Ovary (tissue), 7 donors: ENCODE measurements at regions not wholly inside any gene's neighbourhood (a gene's known extent, or its start where the extent isn't known, plus 50 kb on each side); places are given as distances from the start of the nearest gene placed in this dataset.
"Not testable (repeated sequence)": the region's sequence is repeated elsewhere in the genome, so short reads cannot be mapped to it uniquely, and the experiment has no call there.

ENCODE experiments used
- DNase-seq, 5 donors: peaks; one replicate each; pipeline ENCODE4 v3.0.0-alpha.2; 2019 to 2020
- H3K27ac ChIP-seq, 2 donors: fragments of 200-600 bp; one replicate each; pipeline versions ENCODE4 v1.5.1 to v1.8.0; 2019 to 2022
- H3K27me3 ChIP-seq: fragments of 200-600 bp; one replicate; pipeline ENCODE4 v1.8.0; 2022
- H3K36me3 ChIP-seq: fragments of 200-600 bp; sonication (generic); one replicate; pipeline ENCODE4 v1.5.1; 2019
- H3K4me1 ChIP-seq: one replicate; pipeline ENCODE4 v1.8.1; 2013; ENCODE audit warnings: mild to moderate bottlenecking, moderate library complexity; ENCODE audit not compliant: insufficient read depth
- H3K4me3 ChIP-seq: fragments of 200-600 bp; sonication (generic); one replicate; pipeline ENCODE4 v1.5.1; 2017
- H3K9me3 ChIP-seq, 2 donors: fragments of 200-600 bp in 1 of 2; sonication (generic) in 1 of 2; one replicate each; pipeline versions ENCODE4 v1.5.1 to v1.8.1; 2013 to 2019; ENCODE audit warnings: mild to moderate bottlenecking in 1 of 2, moderate library complexity in 1 of 2
- CTCF ChIP-seq, 3 donors: fragments of 450-650 bp in 2 of 3; fragments of 200-600 bp in 1 of 3; IDR thresholded peaks; one replicate each; pipeline versions ENCODE4 v1.5.1 to v1.8.0; 2016 to 2022; ENCODE audit warnings: antibody characterized with exemption in 3 of 3, mild to moderate bottlenecking in 1 of 3
- EP300 ChIP-seq: sonication (generic); formaldehyde crosslinking; IDR thresholded peaks from one replicate; pipeline ENCODE4 v1.6.1; 2017; ENCODE audit warnings: antibody characterized with exemption
- POLR2A ChIP-seq: fragments of 450-650 bp; IDR thresholded peaks from one replicate; pipeline ENCODE4 v1.6.1; 2017; ENCODE audit warnings: antibody characterized with exemption, mild to moderate bottlenecking, moderate library complexity
- WGBS, 3 donors: extraction: QIAGEN DNeasy Blood & Tissue Kit in 1 of 3; methylation state at CpG; one replicate each; pipeline versions ENCODE4 v1.1.5 to v1.1.7; 2013 to 2017; 5-methylcytosine and 5-hydroxymethylcytosine counted together
- intact Hi-C, 4 donors: fragments of 100-400 bp; cut with DNase I; formaldehyde crosslinking; loops; one replicate each; pipeline versions ENCODE4 v1.11.0 to v1.15.1; 2022 to 2023
- donor health status: DM: no; HTN: no; CAD: no; lungs with moderate emphysema.
- donor health status: DM: no; HTN: no; CAD: no.
- donor health status: Bipolar disorder and iron deficiency.
- donor health status: DM: no; HTN: no; CAD: no.
- donor health status: DM: yes; HTN: yes; CAD: no.

- Histone ChIP-seq H3K9me3 (no peaks in the 10 kb centered on the region), H3K27ac (no peak overlapping the region), H3K4me1 (no peaks in the 10 kb centered on the region), H3K4me3 (no peak overlapping the region), H3K27me3 (no peaks in the 10 kb centered on the region), H3K36me3 (no peaks in the 10 kb centered on the region)
- intact Hi-C loops = no loop called here
- no peak for DNase-seq
- WGBS, 3 donors = 33 to 39% (median 34%) methylated on average over 3 of the region's 3 CpGs
- TF ChIP-seq EP300 (no peak), CTCF (IDR thresholded peaks at IDR 0.05) (no peak), POLR2A (no peak)
Measured at GRCh38 chr15:87547470-87548181, 708.9 kb downstream of the NTRK3 start.

GRCh38 chr15:87538327-87538834 lies 718.2 kb downstream of the NTRK3 start:
- intact Hi-C loops = no loop called here
- WGBS, 3 donors = 47 to 65% (median 56%) methylated on average over 3 of the region's 3 CpGs

GRCh38 chr15:87537295-87537694 lies 719.2 kb downstream of the NTRK3 start:
- Histone ChIP-seq H3K27me3 (no peaks in the 10 kb centered on the region), H3K4me3 (no peak overlapping the region), H3K9me3 (no peaks in the 10 kb centered on the region), H3K27ac (no peak overlapping the region), H3K4me1 (no peaks in the 10 kb centered on the region), H3K36me3 (no peaks in the 10 kb centered on the region)
- DNase-seq = no peak
- intact Hi-C loops = no loop called here
- 66 to 90% (median 71%) methylated on average over 1 of the region's 1 CpG for WGBS, 3 donors
- TF ChIP-seq POLR2A (no peak), EP300 (no peak), CTCF (IDR thresholded peaks at IDR 0.05) (no peak)

More at GRCh38 chr15:87538327-87538834, 718.2 kb downstream of the NTRK3 start:
- no peaks in the 10 kb centered on the region for H3K36me3 ChIP-seq
- H3K4me1 ChIP-seq = no peaks in the 10 kb centered on the region
- no peak overlapping the region for H3K27ac ChIP-seq
- TF ChIP-seq POLR2A = no peak
- no peak for TF ChIP-seq CTCF (IDR thresholded peaks at IDR 0.05)
- no peak for TF ChIP-seq EP300
- no peaks in the 10 kb centered on the region for H3K9me3 ChIP-seq
- no peak for DNase-seq
- no peaks in the 10 kb centered on the region for H3K27me3 ChIP-seq
- no peak overlapping the region for H3K4me3 ChIP-seq

GRCh38 chr15:87533637-87534036 lies 722.9 kb downstream of the NTRK3 start:
- H3K36me3 ChIP-seq, H3K4me3 ChIP-seq, DNase-seq, H3K4me1 ChIP-seq, H3K27me3 ChIP-seq, H3K9me3 ChIP-seq, H3K27ac ChIP-seq, intact Hi-C loops: not testable (repeated sequence)
- 47 to 65% (median 61%) methylated on average over 1 of the region's 1 CpG for WGBS, 3 donors

GRCh38 chr15:87528873-87529272 lies 727.7 kb downstream of the NTRK3 start:
- intact Hi-C loops = no loop called here
- DNase-seq = no peak
- TF ChIP-seq CTCF (IDR thresholded peaks at IDR 0.05) = no peak
- no peak for TF ChIP-seq EP300
- TF ChIP-seq POLR2A = no peak

More at GRCh38 chr15:87528873-87529272, 727.7 kb downstream of the NTRK3 start:
- Histone ChIP-seq H3K4me1 (no peaks in the 10 kb centered on the region), H3K27me3 (no peaks in the 10 kb centered on the region), H3K9me3 (peaks cover 0 to 3% of the 10 kb centered on the region in 2 donors), H3K4me3 (no peak overlapping the region), H3K36me3 (no peaks in the 10 kb centered on the region), H3K27ac (no peak overlapping the region)
